ENCODE measurements at regions not wholly inside any gene's neighbourhood (a gene's known extent, or its start where the extent isn't known, plus 50 kb on each side); places are given as distances from the start of the nearest gene placed in this dataset.

DNA sequence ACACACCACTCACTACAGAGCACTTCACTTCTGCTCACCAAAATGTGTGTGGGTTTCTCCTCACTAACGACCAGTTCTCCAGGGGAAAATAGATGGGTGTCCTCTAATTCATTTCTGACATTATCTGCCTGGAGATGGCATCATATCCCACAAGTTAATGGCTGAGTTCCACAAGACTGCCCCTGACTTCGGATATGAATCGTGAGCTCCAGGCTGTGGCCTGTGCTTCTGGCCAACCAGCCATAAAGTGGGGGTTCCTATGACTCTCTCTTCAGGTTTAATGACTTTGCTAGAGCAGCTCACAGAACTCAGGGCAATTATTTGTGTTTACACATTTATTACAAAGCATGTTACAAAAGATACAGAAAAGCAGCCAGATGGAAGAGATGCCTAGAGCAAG lies 113.0 kb upstream of the SYT13 start:
- TF ChIP-seq CTCF (IDR thresholded peaks at IDR 0.05) (no peak), EZH2 (IDR thresholded peaks at IDR 0.05) (no peak)

Measured in neural progenitor cell (in vitro differentiated cells).